Retina (tissue), 1 donor: ENCODE measurements at regions not wholly inside any gene's neighbourhood (a gene's known extent, or its start where the extent isn't known, plus 50 kb on each side); places are given as distances from the start of the nearest gene placed in this dataset.
"Not testable (repeated sequence)": the region's sequence is repeated elsewhere in the genome, so short reads cannot be mapped to it uniquely, and the experiment has no call there.

Experiments used
- DNase-seq: peaks from one replicate; pipeline ENCODE4 v3.0.0-alpha.2; 2016

- DNase-seq: no peak
Observed at GRCh38 chr9:71632776-71633175, 135.5 kb downstream of the CEMIP2 start.

GRCh38 chr9:71630377-71630995 lies 137.8 kb downstream of the CEMIP2 start:
- DNase-seq: no peak

DNA sequence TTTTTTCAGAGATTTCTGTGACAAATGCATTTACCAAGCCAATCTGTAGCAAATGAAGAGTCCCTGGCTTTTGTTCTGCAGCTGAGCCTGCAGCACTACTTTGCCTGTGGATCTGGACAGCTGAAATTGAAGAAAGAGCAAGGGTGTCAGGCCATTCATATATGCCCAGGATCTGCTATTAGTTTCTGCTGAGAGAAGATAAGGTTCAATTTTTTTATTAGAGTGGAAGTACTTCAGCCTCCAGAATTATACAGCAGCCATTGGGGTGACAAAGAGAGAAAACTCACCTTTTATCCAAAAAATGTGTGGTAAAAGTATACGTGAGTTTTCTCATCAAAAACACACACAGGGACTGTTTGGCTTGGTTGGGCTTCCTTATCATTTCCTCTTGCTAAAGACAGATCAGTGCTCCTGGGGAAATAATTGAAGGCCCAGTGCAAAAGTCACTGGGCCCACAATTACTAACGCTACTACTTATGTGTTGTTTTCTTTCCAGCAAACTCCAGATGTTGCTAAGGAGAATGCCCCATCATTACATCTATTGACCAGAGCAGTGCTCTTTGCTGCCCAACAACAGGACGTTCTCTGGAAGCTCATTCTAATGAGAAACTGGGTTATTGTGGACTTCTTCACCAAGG lies 138.6 kb downstream of the CEMIP2 start:
- DNase-seq: no peak

GRCh38 chr9:71628247-71628646 lies 140.1 kb downstream of the CEMIP2 start:
- no peak for DNase-seq

GRCh38 chr9:71627537-71627936 lies 140.8 kb downstream of the CEMIP2 start:
- no peak for DNase-seq

DNA sequence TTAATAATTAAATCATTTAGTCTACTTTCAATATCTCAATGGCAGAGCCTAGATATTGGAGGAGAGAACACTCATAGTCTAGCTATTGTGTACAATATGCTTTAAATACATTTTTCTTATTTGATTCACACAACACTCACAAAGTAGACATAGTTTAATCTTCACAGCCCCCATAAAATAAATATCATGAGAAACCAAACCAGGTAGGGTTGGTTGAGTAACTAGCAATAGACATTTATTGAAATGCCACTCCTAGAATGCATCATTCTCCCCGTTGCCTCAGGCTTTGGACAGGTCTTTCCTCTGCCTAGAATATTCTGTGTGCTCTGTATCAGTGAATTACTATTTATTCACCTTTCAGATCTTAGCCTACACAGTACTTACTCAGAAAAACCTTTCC lies 141.9 kb downstream of the CEMIP2 start:
- no peak for DNase-seq

DNA sequence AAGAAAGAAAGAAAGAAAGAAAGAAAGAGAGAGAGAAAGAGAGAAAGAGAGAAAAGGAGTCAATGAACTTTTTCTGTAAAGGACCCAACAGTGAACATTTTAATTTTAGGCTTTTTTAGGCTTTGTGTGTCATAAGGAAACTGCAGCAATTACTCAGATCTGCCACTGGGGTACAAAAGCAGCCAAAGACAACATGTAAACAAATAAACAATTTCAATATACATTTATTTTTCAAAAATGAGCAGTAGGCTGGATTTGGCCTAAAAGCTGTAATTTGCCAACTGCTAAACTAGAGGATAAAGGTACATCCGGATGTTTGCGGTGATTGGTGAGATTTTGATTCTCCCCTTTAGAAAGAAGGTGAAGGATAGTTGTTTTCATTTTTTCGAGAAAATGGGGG lies 143.6 kb downstream of the CEMIP2 start:
- DNase-seq: no peak

- no peak for DNase-seq
Observed at GRCh38 chr9:71620746-71621145, 147.6 kb downstream of the CEMIP2 start.

DNA sequence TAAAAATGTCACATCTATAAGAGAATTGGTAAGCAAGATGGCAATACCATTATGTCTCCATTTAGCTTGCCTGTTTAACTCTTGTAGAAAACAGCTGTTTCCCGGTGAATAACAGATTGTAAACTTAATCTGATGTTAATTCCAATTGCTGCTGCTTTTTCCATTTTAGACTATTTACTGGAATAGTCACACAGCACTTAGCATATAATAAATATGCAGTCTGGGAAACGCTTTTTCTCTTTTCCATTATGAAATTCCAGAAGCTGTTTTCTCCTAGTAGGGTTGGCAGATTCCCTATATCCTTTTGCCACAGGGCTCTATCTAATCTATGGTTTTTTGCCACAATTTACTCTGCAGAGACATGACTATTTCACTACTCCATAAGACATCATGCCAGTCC lies 148.0 kb downstream of the CEMIP2 start:
- DNase-seq: no peak

DNA sequence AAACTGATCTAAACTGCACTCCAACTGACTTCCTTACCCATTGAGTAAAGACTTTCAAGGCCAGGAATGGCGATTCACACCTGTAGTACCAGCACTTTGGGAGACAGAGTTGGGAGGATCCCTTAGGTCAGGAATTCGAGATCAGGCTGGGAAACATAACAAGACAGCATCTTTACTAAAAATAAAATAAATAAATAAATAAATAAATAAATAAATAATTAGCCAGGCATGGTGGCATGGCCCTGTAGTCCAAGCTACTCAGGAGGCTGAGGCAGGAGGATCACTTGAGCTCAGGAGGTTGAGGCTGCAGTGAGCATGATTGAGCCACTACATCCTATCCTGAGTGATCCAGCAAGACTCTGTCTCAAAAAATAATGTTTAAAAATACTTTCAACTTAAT lies 148.4 kb downstream of the CEMIP2 start:
- no peak for DNase-seq

GRCh38 chr9:71614409-71615010 lies 153.8 kb downstream of the CEMIP2 start:
- DNase-seq: no peak

DNA sequence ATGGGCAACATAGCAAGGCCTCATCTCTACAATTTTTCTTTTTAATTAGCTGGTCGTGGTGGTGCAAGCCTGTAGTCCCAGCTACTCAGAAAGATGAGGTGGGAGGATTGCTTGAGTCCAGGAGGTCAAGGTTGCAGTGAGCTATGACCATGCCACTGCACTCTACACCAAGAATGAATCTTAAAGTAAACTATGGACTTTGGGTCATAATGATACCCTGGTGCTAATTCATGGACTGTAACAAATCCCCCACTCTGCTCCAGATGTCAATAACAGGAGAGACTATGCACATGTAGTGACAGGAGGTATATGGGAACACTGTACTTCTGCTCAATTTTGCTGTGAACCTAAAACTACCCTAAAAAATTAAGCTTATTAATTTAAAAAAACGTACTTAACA lies 155.4 kb downstream of the CEMIP2 start:
- DNase-seq: no peak

GRCh38 chr9:71609448-71609830 lies 158.9 kb downstream of the CEMIP2 start:
- DNase-seq: no peak

- DNase-seq: no peak
Observed at GRCh38 chr9:71608825-71609447, 159.4 kb downstream of the CEMIP2 start.

GRCh38 chr9:71608021-71608420 lies 160.3 kb downstream of the CEMIP2 start:
- DNase-seq: no peak

GRCh38 chr9:71607461-71607881 lies 160.8 kb downstream of the CEMIP2 start:
- DNase-seq: no peak

GRCh38 chr9:71604197-71605063 lies 163.9 kb downstream of the CEMIP2 start:
- DNase-seq: peak; percentile 47

DNA sequence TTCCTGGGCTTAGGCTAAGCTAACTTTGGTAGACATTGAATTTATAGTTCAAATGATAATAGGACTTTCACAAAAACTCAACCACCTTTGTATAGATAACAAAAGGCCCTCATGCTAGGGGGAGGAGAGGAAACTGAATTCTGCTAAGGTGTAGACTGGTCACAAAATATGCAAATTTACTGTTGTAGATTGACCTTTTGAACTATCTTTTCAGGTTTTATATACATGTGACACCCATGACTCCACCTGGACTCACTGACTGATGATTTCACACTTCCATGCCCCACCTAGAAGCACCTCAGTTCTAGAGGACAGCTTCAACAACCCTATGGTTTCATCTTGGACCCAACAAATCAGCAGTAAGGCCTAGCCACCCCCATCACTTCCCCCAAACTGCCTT lies 165.7 kb downstream of the CEMIP2 start:
- DNase-seq: no peak

- not testable (repeated sequence) for DNase-seq
Observed at GRCh38 chr9:71595762-71596161, 172.6 kb downstream of the CEMIP2 start.

GRCh38 chr9:71594541-71594940 lies 173.8 kb downstream of the CEMIP2 start:
- DNase-seq: no peak

DNA sequence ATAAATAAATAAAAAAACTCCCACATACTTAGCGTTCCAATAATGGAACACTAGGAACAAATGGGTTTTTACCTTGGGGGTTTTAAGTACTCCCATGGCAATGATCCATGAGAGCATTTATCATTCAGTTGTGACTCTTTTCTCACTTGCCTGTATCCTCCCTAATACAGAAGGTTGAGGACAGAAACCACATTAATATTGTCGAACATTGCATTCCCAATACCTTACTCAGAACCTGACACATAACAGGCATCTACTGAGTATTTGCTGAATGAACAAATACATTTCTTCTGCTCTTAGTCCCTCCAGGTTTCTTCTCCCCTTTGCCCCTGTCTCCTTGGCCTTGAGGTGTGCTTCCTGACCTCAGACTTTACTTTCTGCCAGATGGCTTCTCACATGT lies 175.9 kb downstream of the CEMIP2 start:
- DNase-seq: no peak

- DNase-seq: no peak
Observed at GRCh38 chr9:71590362-71590761, 178.0 kb downstream of the CEMIP2 start.

DNA sequence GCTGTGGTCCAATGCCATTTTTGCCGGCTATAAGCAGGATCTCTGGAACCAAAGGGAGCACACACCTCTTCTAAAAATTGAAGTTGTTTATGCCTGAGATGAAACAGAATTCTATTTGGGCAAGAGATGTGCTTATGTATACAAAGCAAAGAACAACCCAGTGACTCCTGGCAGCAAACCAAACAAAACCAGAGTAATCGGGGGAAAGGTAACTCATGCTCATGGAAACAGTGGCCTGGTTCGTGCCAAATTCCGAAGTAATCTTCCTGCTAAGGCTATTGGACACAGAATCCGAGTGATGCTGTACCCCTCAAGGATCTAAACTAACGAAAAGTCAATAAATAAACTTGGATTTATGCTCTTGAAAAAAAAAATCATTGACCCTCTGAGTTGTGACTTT lies 178.7 kb downstream of the CEMIP2 start:
- DNase-seq: no peak
